ENCODE measurements at regions not wholly inside any gene's neighbourhood (a gene's known extent, or its start where the extent isn't known, plus 50 kb on each side); places are given as distances from the start of the nearest gene placed in this dataset.
A peak's percentile ranks its signal among the peaks of the same experiment; 100 is the strongest.

DNA sequence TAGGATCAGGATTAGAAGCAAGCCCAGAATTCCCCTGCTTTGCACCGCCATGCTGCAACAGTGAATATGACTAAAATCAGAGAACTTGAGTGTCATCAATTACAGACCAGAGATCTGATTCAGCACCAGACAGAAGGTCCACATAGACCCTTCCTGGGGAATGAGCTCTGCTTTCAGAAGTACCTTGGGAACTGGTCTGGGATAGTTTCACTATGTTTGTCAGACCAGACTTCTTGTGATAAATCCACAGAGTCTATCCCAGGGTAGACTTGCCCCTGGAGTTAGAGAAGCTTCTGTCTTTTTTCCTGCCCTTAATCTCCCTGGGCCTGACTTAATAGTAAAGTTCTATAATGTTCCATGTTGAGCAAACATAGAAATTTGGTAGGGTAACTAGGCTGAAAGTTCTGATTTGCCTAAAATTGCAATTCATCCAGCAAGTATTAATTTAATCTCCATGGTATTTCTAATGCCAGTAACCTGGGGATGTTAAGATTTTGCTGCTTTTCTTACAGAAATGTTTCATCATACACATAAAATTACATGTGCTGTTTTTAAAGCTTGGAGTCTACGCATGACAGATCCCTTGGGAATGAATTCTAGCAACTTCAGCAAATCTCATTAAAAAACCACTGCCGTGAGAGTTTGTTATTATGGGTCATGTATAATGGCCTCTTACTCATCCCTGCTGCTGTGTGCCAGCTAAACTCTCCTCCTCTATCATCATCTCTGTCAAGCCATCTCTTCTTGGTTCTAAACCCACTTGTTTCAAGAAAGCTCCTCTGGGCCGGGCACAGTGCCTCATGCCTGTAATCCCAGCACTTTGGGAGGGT is 61.3 kb upstream of the METAP2 start:
- 77% methylated on average over 4 of the region's 4 CpGs for WGBS
- no peak overlapping the region for H3K27ac ChIP-seq
- no peak overlapping the region for H3K4me3 ChIP-seq
- TF ChIP-seq POLR2A (IDR thresholded peaks at IDR 0.05): no peak
- no peaks in the 10 kb centered on the region for H3K27me3 ChIP-seq (replicated peaks; ENCODE audit: insufficient read depth)
- no peaks in the 10 kb centered on the region for H3K4me1 ChIP-seq (replicated peaks)
- intact Hi-C loops (cut with DNase I): no loop called here
- DNase-seq (ENCODE audit: low spot score): no peak
- H3K36me3 ChIP-seq: no peaks in the 10 kb centered on the region
- H3K9me3 ChIP-seq: no peaks in the 10 kb centered on the region

- Histone ChIP-seq H3K27ac (no peak overlapping the region), H3K4me3 (no peak overlapping the region), H3K4me1 (replicated peaks) (no peaks in the 10 kb centered on the region), H3K9me3 (no peaks in the 10 kb centered on the region), H3K27me3 (replicated peaks; ENCODE audit: insufficient read depth) (no peaks in the 10 kb centered on the region), H3K36me3 (no peaks in the 10 kb centered on the region)
- TF ChIP-seq CTCF (IDR thresholded peaks at IDR 0.05) (no peak), POLR2A (IDR thresholded peaks at IDR 0.05) (no peak), POLR2AphosphoS5 (IDR thresholded peaks at IDR 0.05) (no peak)
- DNase-seq (ENCODE audit: low spot score): no peak
- intact Hi-C loops (cut with DNase I): no loop called here
- 95% methylated on average over 3 of the region's 3 CpGs for WGBS
Measured at GRCh38 chr12:95413576-95413975, 60.4 kb upstream of the METAP2 start.

DNA sequence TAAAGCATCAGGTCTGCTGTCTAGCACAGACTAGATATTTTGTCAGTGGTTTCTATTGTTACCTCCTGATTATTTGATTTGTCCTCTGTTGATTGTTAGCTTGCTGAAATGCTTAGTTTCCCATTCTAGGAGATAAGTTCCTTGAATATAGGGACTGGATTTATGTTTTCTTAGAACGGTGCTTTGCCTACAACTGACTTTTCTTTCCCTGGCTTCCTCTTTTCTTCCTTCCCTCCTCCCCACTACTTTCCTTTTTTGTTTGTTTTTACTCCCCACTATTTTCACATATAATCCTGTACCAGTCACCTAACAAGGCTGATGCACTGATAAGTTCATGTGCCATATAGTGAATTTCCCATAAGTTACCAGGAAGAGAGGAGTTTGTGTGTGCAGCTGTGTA is 58.5 kb upstream of the METAP2 start:
- WGBS: 77% methylated on average over 1 of the region's 1 CpG
- no peak for TF ChIP-seq POLR2AphosphoS5 (IDR thresholded peaks at IDR 0.05)
- TF ChIP-seq POLR2A (IDR thresholded peaks at IDR 0.05): no peak
- no peak for TF ChIP-seq CTCF (IDR thresholded peaks at IDR 0.05)
- H3K36me3 ChIP-seq: no peaks in the 10 kb centered on the region
- no peak overlapping the region for H3K27ac ChIP-seq
- no peaks in the 10 kb centered on the region for H3K27me3 ChIP-seq (replicated peaks; ENCODE audit: insufficient read depth)
- no peaks in the 10 kb centered on the region for H3K9me3 ChIP-seq
- DNase-seq (ENCODE audit: low spot score): no peak
- no peak overlapping the region for H3K4me3 ChIP-seq
- intact Hi-C loops (cut with DNase I): no loop called here
- no peaks in the 10 kb centered on the region for H3K4me1 ChIP-seq (replicated peaks)

DNA sequence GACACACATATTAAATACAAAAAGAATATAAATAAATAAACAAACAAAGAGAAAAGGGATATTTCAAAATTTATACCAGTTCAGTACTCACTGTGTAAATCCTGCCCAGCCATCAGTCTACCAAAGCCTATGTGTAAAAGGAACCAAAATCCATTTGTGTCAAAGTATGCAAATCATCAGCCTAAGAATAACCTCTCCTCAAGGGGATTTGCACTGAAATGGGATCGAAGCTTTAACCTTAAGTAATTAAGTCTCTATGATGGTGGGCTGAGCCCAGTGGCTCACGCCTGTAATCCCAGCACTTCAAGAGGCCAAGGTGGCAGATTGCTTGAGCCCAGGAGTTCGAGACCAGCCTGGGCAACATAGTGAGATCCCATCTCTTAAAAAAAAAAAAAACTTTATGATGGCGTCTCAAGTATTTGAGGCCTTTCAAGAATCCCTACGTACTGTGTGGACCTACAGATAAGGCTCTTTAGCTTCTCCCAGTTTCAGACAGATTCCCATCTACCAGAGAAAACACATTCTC is 57.8 kb upstream of the METAP2 start:
- no peak overlapping the region for H3K4me3 ChIP-seq
- no peak overlapping the region for H3K27ac ChIP-seq
- H3K27me3 ChIP-seq (replicated peaks; ENCODE audit: insufficient read depth): no peaks in the 10 kb centered on the region
- no peaks in the 10 kb centered on the region for H3K36me3 ChIP-seq
- WGBS: 90% methylated on average over 5 of the region's 5 CpGs
- TF ChIP-seq POLR2A (IDR thresholded peaks at IDR 0.05): no peak
- no peak for TF ChIP-seq CTCF (IDR thresholded peaks at IDR 0.05)
- no peak for TF ChIP-seq POLR2AphosphoS5 (IDR thresholded peaks at IDR 0.05)
- no peak for DNase-seq (ENCODE audit: low spot score)
- H3K9me3 ChIP-seq: no peaks in the 10 kb centered on the region
- intact Hi-C loops (cut with DNase I): no loop called here
- H3K4me1 ChIP-seq (replicated peaks): no peaks in the 10 kb centered on the region

DNA sequence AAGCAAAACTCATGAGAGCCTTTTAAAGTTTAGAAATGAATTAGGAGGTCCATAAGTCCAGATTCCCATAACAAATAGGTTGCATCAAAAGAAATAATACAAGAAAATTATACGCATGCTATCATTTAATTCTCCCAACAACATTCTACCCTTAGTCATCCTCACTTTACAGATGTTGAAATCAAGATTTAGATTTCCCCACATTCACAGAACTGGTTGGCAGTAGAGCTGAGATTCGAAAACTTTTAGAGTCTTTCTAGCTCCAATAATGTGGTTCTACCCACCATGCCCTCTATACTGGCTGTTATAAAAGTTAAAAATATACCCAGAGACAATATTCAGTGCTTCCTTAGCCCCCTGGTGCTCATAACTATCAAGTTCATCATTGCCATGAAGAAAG is 56.6 kb upstream of the METAP2 start:
- Histone ChIP-seq H3K36me3 (no peaks in the 10 kb centered on the region), H3K27ac (no peak overlapping the region), H3K27me3 (replicated peaks; ENCODE audit: insufficient read depth) (no peaks in the 10 kb centered on the region), H3K4me1 (replicated peaks) (no peaks in the 10 kb centered on the region), H3K9me3 (no peaks in the 10 kb centered on the region), H3K4me3 (no peak overlapping the region)
- intact Hi-C loops (cut with DNase I): no loop called here
- 93% methylated on average over 2 of the region's 2 CpGs for WGBS
- no peak for TF ChIP-seq POLR2AphosphoS5 (IDR thresholded peaks at IDR 0.05)
- no peak for DNase-seq (ENCODE audit: low spot score)

DNA sequence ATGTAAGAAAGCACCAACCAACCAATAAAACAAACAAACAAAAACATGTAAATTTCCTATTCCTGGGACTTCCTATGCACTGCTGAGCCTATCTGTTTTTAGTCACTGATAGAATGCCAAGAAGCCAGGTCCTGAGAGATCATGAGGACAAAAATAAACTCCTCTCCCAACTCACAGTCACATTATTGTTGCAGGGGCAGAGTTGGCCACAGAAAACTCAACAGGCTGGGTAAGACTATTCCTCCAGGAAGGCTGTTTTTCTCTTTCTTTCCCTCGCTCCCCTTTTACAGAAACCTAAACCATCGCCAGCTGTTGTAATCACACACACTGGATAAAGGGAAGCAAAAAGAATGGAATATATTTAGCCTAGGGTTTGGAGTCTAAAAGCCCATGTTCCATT is 55.8 kb upstream of the METAP2 start:
- 73% methylated on average over 2 of the region's 2 CpGs for WGBS
- Histone ChIP-seq H3K4me1 (replicated peaks) (no peaks in the 10 kb centered on the region), H3K27me3 (replicated peaks; ENCODE audit: insufficient read depth) (no peaks in the 10 kb centered on the region), H3K4me3 (no peak overlapping the region), H3K27ac (no peak overlapping the region), H3K36me3 (no peaks in the 10 kb centered on the region), H3K9me3 (no peaks in the 10 kb centered on the region)
- intact Hi-C loops (cut with DNase I): no loop called here
- TF ChIP-seq POLR2A (IDR thresholded peaks at IDR 0.05): no peak
- no peak for TF ChIP-seq CTCF (IDR thresholded peaks at IDR 0.05)
- peak; percentile 8 for TF ChIP-seq POLR2AphosphoS5 (IDR thresholded peaks at IDR 0.05)
- no peak for DNase-seq (ENCODE audit: low spot score)
